ENCODE measurements at regions not wholly inside any gene's neighbourhood (a gene's known extent, or its start where the extent isn't known, plus 50 kb on each side); places are given as distances from the start of the nearest gene placed in this dataset.
"Not testable (repeated sequence)": the region's sequence is repeated elsewhere in the genome, so short reads cannot be mapped to it uniquely, and the experiment has no call there.

DNA sequence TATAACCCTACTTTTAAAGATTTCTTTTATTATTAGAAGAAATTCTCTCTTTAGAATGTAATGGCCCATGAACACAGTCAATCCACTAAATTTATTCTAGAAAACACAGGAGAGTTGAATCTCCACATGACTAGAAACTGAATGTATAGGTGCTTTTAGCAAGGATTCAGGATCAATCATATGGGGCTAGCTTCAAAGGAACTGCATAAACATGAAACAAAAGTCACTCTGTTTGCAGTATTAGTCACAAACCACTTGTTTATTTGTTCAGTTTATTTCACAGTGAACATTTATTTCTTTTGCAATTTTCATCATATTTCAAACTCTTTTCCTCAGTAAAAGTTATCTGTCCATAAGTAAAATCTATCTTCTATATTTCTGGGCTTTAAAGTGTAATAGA lies 1604.6 kb downstream of the PCDH18 start:
- Mint-ChIP-seq H3K27me3 (no peaks in the 10 kb centered on the region), H3K9me3 (peaks cover 10% of the 10 kb centered on the region), H3K36me3 (ENCODE audit: low read depth) (no peaks in the 10 kb centered on the region), H3K4me1 (no peaks in the 10 kb centered on the region), H3K27ac (no peak overlapping the region), H3K4me3 (no peak overlapping the region)
- ChIA-PET CTCF (no interaction called here), POLR2A (no interaction called here)
- DNase-seq, result no peak

DNA sequence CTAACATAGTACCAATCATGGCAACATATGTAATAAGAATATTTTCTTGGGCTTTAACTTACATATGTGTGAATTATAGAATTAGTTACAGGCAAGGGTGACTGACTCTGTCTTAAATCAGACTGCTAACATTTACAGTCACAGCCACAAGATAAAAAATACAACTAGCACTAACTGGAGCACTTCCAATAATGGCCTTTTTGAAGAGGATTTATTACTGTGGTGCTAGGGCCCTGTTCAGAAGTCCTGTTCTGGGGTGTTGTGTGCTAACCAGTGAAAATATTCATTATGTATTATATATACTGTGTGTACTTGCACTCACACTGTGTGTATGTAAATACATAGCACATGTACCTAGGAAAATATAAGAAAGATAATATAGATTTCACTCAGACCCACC lies 1611.2 kb downstream of the PCDH18 start:
- ChIA-PET CTCF (no interaction called here), POLR2A (no interaction called here)
- Mint-ChIP-seq H3K4me1 (no peaks in the 10 kb centered on the region), H3K4me3 (no peak overlapping the region), H3K27ac (no peak overlapping the region), H3K9me3 (peaks cover 5% of the 10 kb centered on the region), H3K27me3 (no peaks in the 10 kb centered on the region), H3K36me3 (ENCODE audit: low read depth) (no peaks in the 10 kb centered on the region)
- DNase-seq, result no peak

DNA sequence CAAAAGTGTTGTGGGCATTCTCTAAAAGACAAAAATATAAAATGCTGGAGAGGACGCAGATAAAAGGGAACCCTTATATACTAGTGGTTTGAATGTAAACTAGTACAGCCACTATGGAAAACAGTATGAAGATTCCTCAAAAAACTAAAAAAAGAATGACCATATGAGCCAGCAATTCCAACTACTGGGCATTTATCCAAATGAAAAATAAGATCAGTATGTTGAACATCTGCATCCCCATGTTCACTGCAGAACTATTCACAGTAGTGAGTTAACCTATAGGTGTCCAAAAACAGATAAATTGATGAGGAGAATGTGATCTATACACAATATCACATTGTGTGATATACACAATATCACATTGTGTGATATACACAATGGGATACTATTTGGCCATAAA lies 1615.3 kb downstream of the PCDH18 start:
- Mint-ChIP-seq H3K36me3 (ENCODE audit: low read depth) (no peaks in the 10 kb centered on the region), H3K4me3 (no peak overlapping the region), H3K27ac (no peak overlapping the region), H3K9me3 (no peaks in the 10 kb centered on the region), H3K4me1 (no peaks in the 10 kb centered on the region), H3K27me3 (no peaks in the 10 kb centered on the region)
- ChIA-PET CTCF (no interaction called here), POLR2A (no interaction called here)
- no peak for DNase-seq

DNA sequence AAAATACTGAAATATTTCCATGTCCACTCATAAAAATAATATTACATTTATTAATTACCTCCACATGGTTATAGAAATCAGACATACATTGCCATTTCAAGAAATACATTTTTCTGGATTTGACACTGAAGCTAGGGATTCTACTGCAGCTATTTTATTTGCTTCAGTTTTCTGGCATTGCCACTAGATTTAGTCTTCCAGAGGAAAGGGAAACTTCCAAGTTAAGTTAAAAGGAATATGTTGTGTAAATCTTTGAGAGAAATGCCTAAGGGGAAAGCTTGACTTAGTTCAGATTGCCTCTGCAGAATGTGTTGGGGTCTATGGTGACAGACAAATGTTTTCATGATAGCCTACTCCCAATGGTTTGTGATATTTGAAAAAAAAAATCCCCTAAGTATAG lies 1631.3 kb downstream of the PCDH18 start:
- no peaks in the 10 kb centered on the region for H3K36me3 Mint-ChIP-seq (ENCODE audit: low read depth)
- CTCF ChIA-PET, result no interaction called here
- H3K9me3 Mint-ChIP-seq, result peaks cover 7% of the 10 kb centered on the region
- H3K27ac Mint-ChIP-seq, result no peak overlapping the region
- no peaks in the 10 kb centered on the region for H3K27me3 Mint-ChIP-seq
- H3K4me1 Mint-ChIP-seq, result no peaks in the 10 kb centered on the region
- POLR2A ChIA-PET, result no interaction called here
- no peak overlapping the region for H3K4me3 Mint-ChIP-seq
- no peak for DNase-seq

DNA sequence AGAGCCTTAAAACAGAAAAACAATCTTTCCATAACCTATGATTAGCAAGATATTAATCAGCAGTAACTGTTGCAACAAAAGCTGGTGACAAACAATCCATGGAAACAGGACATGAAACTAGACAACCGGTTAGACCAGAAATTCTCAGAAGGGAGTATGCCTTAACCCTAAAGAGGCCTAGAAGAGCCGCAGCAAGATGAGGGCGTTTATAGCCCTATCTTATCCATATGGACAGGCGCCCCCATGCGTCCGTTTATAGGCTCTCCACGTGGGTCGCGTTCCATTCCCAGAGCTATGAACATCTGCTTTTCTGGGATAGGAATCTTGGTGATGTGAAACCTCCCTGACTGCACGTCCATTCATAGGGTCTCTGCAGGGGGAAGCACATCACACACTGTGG lies 1662.7 kb upstream of the PABPC4L start:
- H3K36me3 Mint-ChIP-seq (ENCODE audit: low read depth); H3K4me3 Mint-ChIP-seq; POLR2A ChIA-PET; CTCF ChIA-PET; H3K4me1 Mint-ChIP-seq; H3K27ac Mint-ChIP-seq; H3K9me3 Mint-ChIP-seq; H3K27me3 Mint-ChIP-seq; DNase-seq: not testable (repeated sequence)

DNA sequence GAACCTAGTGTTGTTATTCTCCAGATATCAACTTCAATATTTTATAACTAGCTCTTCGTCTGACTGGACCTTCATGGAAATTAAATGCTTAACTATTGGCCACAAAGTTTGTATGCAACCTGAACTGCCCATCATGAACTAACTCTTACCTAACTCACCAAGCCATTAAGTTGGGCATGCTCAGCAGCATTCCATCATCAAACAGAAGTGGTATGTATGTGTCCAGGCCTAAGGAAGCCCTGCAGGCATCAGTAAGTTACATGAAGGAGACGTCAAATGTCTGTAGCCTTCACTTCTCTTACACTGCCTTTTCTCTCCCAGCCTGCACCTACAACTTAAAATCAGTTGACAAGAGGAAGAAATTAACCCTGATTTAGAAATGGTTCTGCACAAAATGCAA lies 1639.2 kb upstream of the PABPC4L start:
- H3K36me3 Mint-ChIP-seq (ENCODE audit: low read depth), result no peaks in the 10 kb centered on the region
- ChIA-PET POLR2A (no interaction called here), CTCF (no interaction called here)
- H3K4me3 Mint-ChIP-seq, result no peak overlapping the region
- no peaks in the 10 kb centered on the region for H3K27me3 Mint-ChIP-seq
- peaks cover 6% of the 10 kb centered on the region for H3K9me3 Mint-ChIP-seq
- DNase-seq, result no peak
- H3K27ac Mint-ChIP-seq, result no peak overlapping the region
- H3K4me1 Mint-ChIP-seq, result no peaks in the 10 kb centered on the region

DNA sequence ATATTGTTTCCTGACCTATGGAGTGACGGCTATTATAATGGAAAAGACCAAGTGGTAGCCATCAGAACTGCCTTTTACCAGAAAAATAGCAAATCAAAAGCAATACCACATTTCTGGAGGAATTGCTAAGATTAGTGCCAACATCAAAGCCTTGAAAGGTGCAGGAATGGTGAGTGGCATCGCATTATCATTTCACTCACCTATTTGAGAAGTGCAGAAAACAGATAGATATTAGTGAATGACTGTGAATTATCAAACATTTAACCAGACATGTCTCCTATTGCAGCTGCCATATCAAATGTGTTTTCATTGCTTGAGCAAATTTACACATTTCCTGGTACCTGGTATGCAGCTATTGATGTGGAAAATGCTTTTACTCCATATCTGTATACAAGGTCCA lies 1638.1 kb upstream of the PABPC4L start:
- ChIA-PET POLR2A (no interaction called here), CTCF (no interaction called here)
- no peaks in the 10 kb centered on the region for H3K4me1 Mint-ChIP-seq
- H3K27me3 Mint-ChIP-seq, result no peaks in the 10 kb centered on the region
- H3K4me3 Mint-ChIP-seq, result no peak overlapping the region
- H3K27ac Mint-ChIP-seq, result no peak overlapping the region
- DNase-seq, result no peak
- no peaks in the 10 kb centered on the region for H3K36me3 Mint-ChIP-seq (ENCODE audit: low read depth)
- peaks cover 6% of the 10 kb centered on the region for H3K9me3 Mint-ChIP-seq

DNA sequence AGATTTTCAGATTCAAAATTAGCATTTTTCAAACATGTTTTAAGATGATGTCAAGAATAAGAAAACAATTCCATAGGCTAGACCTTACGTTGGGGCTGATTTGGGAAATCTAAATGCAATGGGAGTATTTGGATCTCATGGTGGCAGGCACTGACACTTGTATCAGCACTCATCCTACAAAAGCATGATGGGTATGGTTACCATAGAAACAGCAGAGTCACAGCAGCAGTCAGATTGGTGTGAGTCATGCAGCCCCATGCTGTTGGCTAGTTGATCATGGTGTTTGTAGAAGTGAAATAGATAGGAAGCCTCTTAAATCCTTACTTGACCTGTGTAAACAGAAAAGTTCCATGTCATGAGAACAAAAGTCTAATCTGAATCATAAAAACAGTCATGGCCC lies 1637.3 kb upstream of the PABPC4L start:
- H3K9me3 Mint-ChIP-seq, result peaks cover 6% of the 10 kb centered on the region
- H3K4me3 Mint-ChIP-seq, result no peak overlapping the region
- no peak for DNase-seq
- H3K4me1 Mint-ChIP-seq, result no peaks in the 10 kb centered on the region
- ChIA-PET POLR2A (no interaction called here), CTCF (no interaction called here)
- H3K36me3 Mint-ChIP-seq (ENCODE audit: low read depth), result no peaks in the 10 kb centered on the region
- H3K27ac Mint-ChIP-seq, result no peak overlapping the region
- H3K27me3 Mint-ChIP-seq, result no peaks in the 10 kb centered on the region

DNA sequence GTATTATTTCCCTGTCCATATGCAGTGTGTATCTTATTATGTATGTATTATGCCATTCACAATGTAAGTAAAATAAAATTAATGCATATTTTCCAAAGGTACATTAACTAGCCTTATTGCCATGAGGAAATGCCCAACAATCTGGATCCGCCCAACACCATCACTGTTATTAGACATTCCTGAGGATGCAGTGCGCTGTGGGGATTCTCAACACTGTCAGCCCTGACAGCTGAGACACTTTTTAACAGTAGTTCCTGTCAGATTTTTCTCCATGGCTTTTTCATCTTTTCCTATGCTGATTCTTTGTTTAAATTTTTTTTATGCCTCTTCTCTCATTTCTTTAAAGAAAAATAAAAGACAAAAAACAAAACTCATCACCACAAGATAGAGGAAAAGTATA lies 1632.9 kb upstream of the PABPC4L start:
- ChIA-PET CTCF (no interaction called here), POLR2A (no interaction called here)
- no peak for DNase-seq
- no peaks in the 10 kb centered on the region for H3K4me1 Mint-ChIP-seq
- no peak overlapping the region for H3K27ac Mint-ChIP-seq
- no peak overlapping the region for H3K4me3 Mint-ChIP-seq
- no peaks in the 10 kb centered on the region for H3K36me3 Mint-ChIP-seq (ENCODE audit: low read depth)
- peaks cover 8% of the 10 kb centered on the region for H3K9me3 Mint-ChIP-seq
- no peaks in the 10 kb centered on the region for H3K27me3 Mint-ChIP-seq

DNA sequence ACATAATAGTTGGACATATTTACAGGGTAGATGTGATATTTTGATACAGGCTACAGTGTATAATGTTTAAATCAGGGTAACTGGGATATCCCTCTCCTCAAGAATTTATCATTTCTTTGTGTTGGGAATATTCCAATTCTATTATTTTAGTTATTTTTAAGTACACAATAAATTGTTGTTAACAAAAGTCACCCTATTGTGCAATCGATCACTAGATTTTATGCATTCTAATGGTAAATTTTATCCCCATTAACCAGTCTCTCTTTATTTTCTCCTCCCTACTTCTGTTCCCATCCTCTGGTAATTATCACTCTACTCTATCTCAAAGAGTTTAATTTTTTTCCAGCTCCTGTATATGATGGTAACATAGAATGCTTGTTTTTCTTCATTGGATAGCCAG lies 1631.9 kb upstream of the PABPC4L start:
- Mint-ChIP-seq H3K4me1 (no peaks in the 10 kb centered on the region), H3K4me3 (no peak overlapping the region), H3K27me3 (no peaks in the 10 kb centered on the region), H3K9me3 (peaks cover 6% of the 10 kb centered on the region), H3K27ac (no peak overlapping the region), H3K36me3 (ENCODE audit: low read depth) (no peaks in the 10 kb centered on the region)
- ChIA-PET POLR2A (no interaction called here), CTCF (no interaction called here)
- DNase-seq, result no peak

DNA sequence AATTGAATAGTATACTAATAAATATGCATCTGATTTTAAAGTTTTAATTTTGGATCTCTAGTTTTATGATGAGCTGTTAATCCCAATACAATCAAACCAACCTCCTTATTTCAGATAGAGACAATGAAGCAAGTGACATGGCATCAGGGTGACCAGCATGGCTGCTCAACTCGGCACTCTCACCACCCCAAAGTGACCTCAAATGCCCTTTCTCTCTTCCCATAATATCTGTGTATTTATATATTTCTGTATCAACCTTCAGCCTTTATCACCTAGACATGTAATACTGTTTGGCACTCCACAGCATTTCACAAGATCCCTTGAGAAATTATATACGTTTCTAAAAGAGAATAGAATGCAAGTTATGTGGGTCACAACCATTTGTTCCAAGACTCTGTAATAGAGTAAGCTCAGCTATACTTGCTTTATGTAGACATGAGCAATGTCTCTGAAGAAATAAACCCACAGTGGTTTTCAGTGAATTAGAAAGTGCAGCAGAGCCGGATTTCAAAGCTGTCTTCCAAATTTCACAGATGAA lies 1623.2 kb upstream of the PABPC4L start:
- ChIA-PET CTCF (no interaction called here), POLR2A (no interaction called here)
- Mint-ChIP-seq H3K27ac (no peak overlapping the region), H3K4me1 (no peaks in the 10 kb centered on the region), H3K9me3 (peaks cover 7% of the 10 kb centered on the region), H3K27me3 (no peaks in the 10 kb centered on the region), H3K4me3 (no peak overlapping the region), H3K36me3 (ENCODE audit: low read depth) (no peaks in the 10 kb centered on the region)
- DNase-seq, result no peak

DNA sequence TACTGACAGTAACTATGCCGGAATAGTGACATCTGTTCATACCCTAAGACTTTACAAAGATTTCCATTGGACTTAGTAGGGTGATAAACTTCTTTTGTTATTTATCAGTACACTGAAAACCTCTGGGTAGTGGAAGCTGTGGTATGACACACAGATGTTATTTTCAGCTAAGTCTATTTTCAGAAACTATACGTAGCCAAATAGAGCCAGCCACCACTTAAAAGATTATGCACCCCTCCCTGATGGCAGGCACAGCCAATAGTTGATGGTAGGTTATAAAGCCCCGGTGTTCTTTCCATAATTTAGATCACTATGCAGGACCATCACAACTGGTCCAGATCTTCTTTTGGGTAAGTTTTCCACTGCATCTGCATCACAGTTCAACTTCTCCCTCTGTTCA lies 1603.2 kb upstream of the PABPC4L start:
- POLR2A ChIA-PET, result no interaction called here
- H3K9me3 Mint-ChIP-seq, result no peaks in the 10 kb centered on the region
- no peak overlapping the region for H3K4me3 Mint-ChIP-seq
- H3K4me1 Mint-ChIP-seq, result no peaks in the 10 kb centered on the region
- no peak overlapping the region for H3K27ac Mint-ChIP-seq
- DNase-seq, result no peak
- CTCF ChIA-PET, result no interaction called here
- H3K27me3 Mint-ChIP-seq, result no peaks in the 10 kb centered on the region
- no peaks in the 10 kb centered on the region for H3K36me3 Mint-ChIP-seq (ENCODE audit: low read depth)

DNA sequence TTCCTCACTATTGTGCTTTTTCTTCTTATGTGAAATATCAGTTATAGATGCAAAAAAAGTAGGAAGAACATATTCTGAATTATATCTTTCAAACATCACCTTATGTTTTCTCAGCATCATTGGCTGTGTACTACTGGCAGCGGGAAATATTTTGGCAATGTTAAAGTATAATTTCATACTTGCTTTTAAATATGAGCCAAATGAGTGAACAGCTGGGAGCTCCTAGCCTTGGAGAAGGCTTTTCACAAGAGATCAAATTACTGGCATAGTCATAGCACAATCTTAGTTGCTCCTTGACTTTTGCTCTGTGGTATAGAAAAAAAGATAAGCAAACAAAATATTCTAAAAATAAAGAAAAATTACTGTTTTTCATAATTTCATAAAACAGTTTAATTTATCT lies 1575.8 kb upstream of the PABPC4L start:
- POLR2A ChIA-PET, result no interaction called here
- Mint-ChIP-seq H3K4me3 (no peak overlapping the region), H3K9me3 (no peaks in the 10 kb centered on the region), H3K27ac (no peak overlapping the region), H3K27me3 (no peaks in the 10 kb centered on the region), H3K36me3 (ENCODE audit: low read depth) (no peaks in the 10 kb centered on the region), H3K4me1 (no peaks in the 10 kb centered on the region)
- CTCF ChIA-PET, result no interaction called here
- no peak for DNase-seq

DNA sequence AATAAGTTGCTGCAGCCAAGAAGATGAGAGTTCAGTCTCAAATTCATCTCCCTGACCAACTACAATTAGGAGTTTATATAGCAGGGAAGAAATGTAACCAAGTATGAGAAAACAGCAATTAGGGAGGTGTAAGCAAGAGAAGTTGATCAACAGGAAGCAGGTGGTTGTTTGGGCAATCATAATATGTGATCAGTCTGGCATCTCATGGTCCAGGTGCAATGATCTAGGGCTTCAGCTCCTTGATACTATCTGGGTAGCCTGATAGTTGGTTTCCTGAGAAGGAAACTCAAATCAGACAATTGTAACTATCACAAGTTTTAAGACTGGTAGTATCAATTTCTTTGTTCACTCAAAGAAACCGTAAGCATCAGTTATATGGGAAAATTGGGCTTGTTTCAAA lies 1574.3 kb upstream of the PABPC4L start:
- H3K36me3 Mint-ChIP-seq (ENCODE audit: low read depth), result no peaks in the 10 kb centered on the region
- POLR2A ChIA-PET, result no interaction called here
- H3K27me3 Mint-ChIP-seq, result no peaks in the 10 kb centered on the region
- H3K4me3 Mint-ChIP-seq, result no peak overlapping the region
- CTCF ChIA-PET, result no interaction called here
- no peaks in the 10 kb centered on the region for H3K4me1 Mint-ChIP-seq
- DNase-seq, result no peak
- no peaks in the 10 kb centered on the region for H3K9me3 Mint-ChIP-seq
- no peak overlapping the region for H3K27ac Mint-ChIP-seq

DNA sequence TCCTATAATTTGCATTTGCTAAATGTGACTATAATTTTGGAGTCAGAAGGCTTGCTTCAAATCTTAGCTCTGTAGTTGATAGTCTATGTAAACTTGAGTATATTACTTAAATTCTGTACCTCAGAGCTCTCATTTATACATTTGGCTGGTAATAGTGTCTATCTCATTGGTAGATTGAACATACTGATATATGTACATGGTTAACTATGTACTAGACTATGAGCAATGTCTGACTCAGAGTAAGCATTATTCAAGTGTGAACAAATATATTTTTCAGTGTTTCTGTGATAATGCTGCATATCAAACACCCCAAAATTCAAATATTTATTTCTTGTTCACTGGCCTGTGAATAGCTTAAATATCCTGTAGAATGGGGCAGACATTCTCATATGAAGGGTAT lies 1568.9 kb upstream of the PABPC4L start:
- Mint-ChIP-seq H3K27me3 (no peaks in the 10 kb centered on the region), H3K4me3 (no peak overlapping the region), H3K9me3 (peaks cover 4% of the 10 kb centered on the region), H3K4me1 (no peaks in the 10 kb centered on the region), H3K27ac (no peak overlapping the region), H3K36me3 (ENCODE audit: low read depth) (no peaks in the 10 kb centered on the region)
- no peak for DNase-seq
- CTCF ChIA-PET, result no interaction called here
- POLR2A ChIA-PET, result no interaction called here
